Erythroblast (primary cell): ENCODE measurements at regions not wholly inside any gene's neighbourhood (a gene's known extent, or its start where the extent isn't known, plus 50 kb on each side); places are given as distances from the start of the nearest gene placed in this dataset.

Experiments used
- GATA1 ChIP-seq: IDR thresholded peaks from 2 replicates; pipeline ENCODE4 v1.6.1; 2011; ENCODE audit warnings: low read depth, mild to moderate bottlenecking, control low read depth, low read length, moderate library complexity
- POLR2A ChIP-seq: IDR thresholded peaks from 2 replicates; pipeline ENCODE4 v1.6.1; 2011; ENCODE audit warnings: mild to moderate bottlenecking, low read length

DNA sequence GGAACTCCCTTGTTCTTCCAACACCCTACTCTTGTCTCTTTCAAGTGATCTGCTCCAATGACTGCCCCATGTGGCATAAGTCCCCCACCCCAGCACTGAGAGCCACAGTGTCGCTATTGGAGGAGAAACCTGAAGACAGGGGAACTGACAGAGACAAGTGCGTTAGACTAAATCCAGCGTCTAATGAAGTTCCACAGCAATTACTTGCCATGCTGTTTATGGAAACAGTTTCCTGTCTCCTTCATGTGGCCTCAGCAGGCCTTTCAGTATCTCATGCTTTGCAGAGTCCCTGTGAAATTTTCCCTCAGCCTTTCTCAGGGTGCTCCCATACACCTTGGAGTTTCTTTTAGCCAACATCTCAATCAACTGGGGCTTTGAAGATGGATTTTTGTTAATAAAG lies 277.4 kb downstream of the ETS1 start:
- TF ChIP-seq POLR2A: no peak
- TF ChIP-seq GATA1: no peak
